H1 (cell line): ENCODE measurements at regions not wholly inside any gene's neighbourhood (a gene's known extent, or its start where the extent isn't known, plus 50 kb on each side); places are given as distances from the start of the nearest gene placed in this dataset.
A peak's percentile ranks its signal among the peaks of the same experiment; 100 is the strongest.

Experiments used
- CTCF ChIA-PET: fragments of 300-600 bp; sonication (Branson Sonifier 250); formaldehyde crosslinking; loops from one replicate; lab custom pipeline; 2021; ENCODE audit not compliant: partially characterized antibody; lab: Charles Lee
- POLR2A ChIA-PET: fragments of 300-600 bp; sonication (Branson Sonifier 250); formaldehyde crosslinking; loops from one replicate; lab custom pipeline; 2021; ENCODE audit warnings: inconsistent platforms; ENCODE audit not compliant: partially characterized antibody; lab: Charles Lee
- DNase-seq, 2 experiments: peaks; one replicate each; pipeline versions ENCODE4 v3.0.0 to v3.0.0-alpha.2; 2010 to 2022; ENCODE audit warnings: low spot score in 2 of 2, low read depth in 1 of 2, mixed read lengths in 1 of 2
- FAIRE-seq: peaks from 2 replicates; lab custom pipeline; 2011; peaks lifted over from hg19 to GRCh38; lab: Jason Lieb, UNC
- H2AFZ ChIP-seq: 2 replicates; pipeline ENCODE4 v1.8.1; 2012; ENCODE audit warnings: low read length, inconsistent platforms
- H2AK5ac ChIP-seq: 2 replicates; pipeline ENCODE4 v1.6.1; 2013; ENCODE audit warnings: low read depth, low read length
- H2BK120ac ChIP-seq: replicated peaks from 2 replicates; pipeline ENCODE3; 2013; ENCODE audit warnings: low read depth, low read length, inconsistent platforms
- H2BK12ac ChIP-seq: 2 replicates; pipeline ENCODE4 v1.6.1; 2013; ENCODE audit warnings: low read depth, low read length
- H2BK15ac ChIP-seq: 2 replicates; pipeline ENCODE4 v1.6.1; 2013; ENCODE audit warnings: low read length
- H2BK20ac ChIP-seq: 2 replicates; pipeline ENCODE4 v1.6.1; 2013; ENCODE audit warnings: low read length
- H2BK5ac ChIP-seq: 2 replicates; pipeline ENCODE4 v1.6.1; 2013; ENCODE audit warnings: low read depth, low read length
- H3K14ac ChIP-seq: 2 replicates; pipeline ENCODE4 v1.6.1; 2013; ENCODE audit warnings: inconsistent platforms; ENCODE audit not compliant: insufficient read length
- H3K18ac ChIP-seq: 2 replicates; pipeline ENCODE4 v1.6.1; 2013; ENCODE audit warnings: low read length; ENCODE audit errors: extremely low read depth
- H3K23ac ChIP-seq: 2 replicates; pipeline ENCODE4 v1.6.1; 2013; ENCODE audit warnings: inconsistent platforms; ENCODE audit not compliant: insufficient read length
- H3K23me2 ChIP-seq: 2 replicates; pipeline ENCODE4 v1.6.1; 2013; ENCODE audit warnings: low read depth, low read length
- H3K27ac ChIP-seq: 2 replicates; pipeline ENCODE4 v1.6.1; 2011; ENCODE audit warnings: low read depth, low read length, inconsistent platforms
- H3K27me3 ChIP-seq, 4 experiments: replicated peaks in 1 of 4; 1 replicate in 1 of 4; 2 replicates in 3 of 4; pipeline versions ENCODE4 v1.6.1 to v1.8.1; 2011 to 2013; ENCODE audit warnings: low read length in 3 of 4, mild to moderate bottlenecking in 3 of 4, inconsistent platforms in 2 of 4, mixed read lengths in 2 of 4, moderate library complexity in 1 of 4; ENCODE audit not compliant: control insufficient read depth in 3 of 4, insufficient read depth in 3 of 4; ENCODE audit errors: extremely low read depth in 1 of 4
- H3K36me3 ChIP-seq, 4 experiments: 2 replicates each; pipeline versions ENCODE4 v1.6.1 to v1.8.1; 2011 to 2013; ENCODE audit warnings: mild to moderate bottlenecking in 4 of 4, low read length in 3 of 4, moderate library complexity in 2 of 4, control low read depth in 1 of 4, inconsistent platforms in 1 of 4; ENCODE audit not compliant: insufficient read depth in 4 of 4, control insufficient read depth in 2 of 4
- H3K4ac ChIP-seq: replicated peaks from 2 replicates; pipeline ENCODE3; 2013; ENCODE audit warnings: low read length, low read depth, mixed read lengths, inconsistent platforms; ENCODE audit not compliant: insufficient read length
- H3K4me1 ChIP-seq, 4 experiments: replicated peaks in 1 of 4; 1 replicate in 1 of 4; 2 replicates in 3 of 4; pipeline versions ENCODE4 v1.6.1 to v1.8.1; 2011 to 2013; ENCODE audit warnings: low read length in 3 of 4, inconsistent platforms in 2 of 4, mixed read lengths in 1 of 4; ENCODE audit not compliant: insufficient read depth in 4 of 4, control insufficient read depth in 3 of 4
- H3K4me2 ChIP-seq, 2 experiments: 2 replicates each; pipeline versions ENCODE4 v1.6.1 to v1.8.1; 2011 to 2013; ENCODE audit warnings: low read depth in 2 of 2, low read length in 2 of 2, control low read depth in 1 of 2, inconsistent platforms in 1 of 2, mild to moderate bottlenecking in 1 of 2; ENCODE audit not compliant: insufficient read depth in 1 of 2
- H3K4me3 ChIP-seq, 4 experiments: fragments of 200-600, 300-600 bp in 1 of 4; sonication (generic), shearing (Covaris generic), sonication (Bioruptor Twin) in 1 of 4; 2 replicates each; pipeline versions ENCODE4 v1.5.1 to v1.8.1; 2011 to 2016; ENCODE audit warnings: low read length in 4 of 4, low read depth in 3 of 4, control low read depth in 2 of 4, inconsistent platforms in 2 of 4, mild to moderate bottlenecking in 2 of 4, mixed read lengths in 1 of 4, moderate library complexity in 1 of 4; ENCODE audit not compliant: insufficient read depth in 2 of 4; ENCODE audit errors: extremely low read depth in 1 of 4
- H3K56ac ChIP-seq: replicated peaks from 2 replicates; pipeline ENCODE3; 2013; ENCODE audit warnings: low read depth, mild to moderate bottlenecking, mixed read lengths, low read length, inconsistent platforms; ENCODE audit not compliant: insufficient read length
- H3K79me1 ChIP-seq: 2 replicates; pipeline ENCODE4 v1.6.1; 2013; ENCODE audit warnings: low read depth, low read length, control low read depth
- H3K79me2 ChIP-seq, 2 experiments: 2 replicates each; pipeline versions ENCODE4 v1.6.1 to v1.8.1; 2012 to 2013; ENCODE audit warnings: low read length in 2 of 2, mild to moderate bottlenecking in 2 of 2, inconsistent platforms in 1 of 2; ENCODE audit not compliant: insufficient read depth in 2 of 2, control insufficient read depth in 1 of 2
- H3K9ac ChIP-seq, 4 experiments: replicated peaks in 1 of 4; 1 replicate in 1 of 4; 2 replicates in 3 of 4; pipeline versions ENCODE4 v1.6.1 to v1.8.1; 2011 to 2013; ENCODE audit warnings: low read depth in 3 of 4, low read length in 3 of 4, control low read depth in 2 of 4, mild to moderate bottlenecking in 2 of 4, moderate library complexity in 2 of 4, inconsistent platforms in 1 of 4; ENCODE audit errors: extremely low read depth in 1 of 4
- H3K9me3 ChIP-seq, 2 experiments: 2 replicates each; pipeline versions ENCODE4 v1.6.1 to v1.8.1; 2012 to 2013; ENCODE audit warnings: mild to moderate bottlenecking in 2 of 2, moderate library complexity in 2 of 2, control low read depth in 1 of 2, inconsistent platforms in 1 of 2, low read depth in 1 of 2, low read length in 1 of 2, mixed read lengths in 1 of 2; ENCODE audit not compliant: insufficient read depth in 2 of 2
- H4K20me1 ChIP-seq, 2 experiments: replicated peaks in 1 of 2; 2 replicates each; pipeline versions ENCODE3 to v1.8.1; 2011 to 2013; ENCODE audit warnings: inconsistent platforms in 2 of 2, low read length in 2 of 2, mild to moderate bottlenecking in 1 of 2; ENCODE audit not compliant: insufficient read depth in 2 of 2, control insufficient read depth in 1 of 2
- H4K5ac ChIP-seq: 2 replicates; pipeline ENCODE4 v1.6.1; 2013; ENCODE audit warnings: low read length, low read depth, mixed read lengths, inconsistent platforms; ENCODE audit not compliant: insufficient read length
- H4K8ac ChIP-seq: 2 replicates; pipeline ENCODE4 v1.8.0; 2013; ENCODE audit warnings: mild to moderate bottlenecking, moderate library complexity, low read length, inconsistent platforms; ENCODE audit not compliant: insufficient read depth; ENCODE audit errors: extremely low read depth
- H4K91ac ChIP-seq: replicated peaks from 2 replicates; pipeline ENCODE3; 2013; ENCODE audit warnings: low read length, mixed read lengths, inconsistent platforms; ENCODE audit not compliant: insufficient read length
- BACH1 ChIP-seq: IDR thresholded peaks from 2 replicates; pipeline ENCODE4 v1.6.1; 2012; ENCODE audit warnings: low read length, improper control_type of control experiment
- CBX5 ChIP-seq: fragments of 300-800, 300-1000 bp; sonication (generic); IDR thresholded peaks from 2 replicates; pipeline ENCODE4 v1.7.1; 2016; ENCODE audit warnings: antibody characterized with exemption, low read length, low read depth
- CBX8 ChIP-seq: fragments of 300-800, 300-1000 bp; sonication (generic); IDR thresholded peaks from 2 replicates; pipeline ENCODE4 v1.7.1; 2016; ENCODE audit warnings: low read depth, low read length, borderline replicate concordance
- CHD2 ChIP-seq: IDR thresholded peaks from 2 replicates; pipeline ENCODE4 v1.6.1; 2012; ENCODE audit warnings: low read length, improper control_type of control experiment
- CTCF ChIP-seq, 3 experiments: IDR thresholded peaks; 1 replicate in 2 of 3; 2 replicates in 1 of 3; pipeline versions ENCODE4 v1.5.1 to v1.6.1; 2011; ENCODE audit warnings: low read length in 3 of 3, mild to moderate bottlenecking in 3 of 3, inconsistent platforms in 2 of 3, low read depth in 1 of 3, moderate library complexity in 1 of 3; ENCODE audit not compliant: insufficient read depth in 1 of 3; ENCODE audit errors: control extremely low read depth in 1 of 3
- JUND ChIP-seq: IDR thresholded peaks from 2 replicates; pipeline ENCODE4 v1.6.1; 2011; ENCODE audit warnings: mild to moderate bottlenecking, improper control_type of control experiment, low read length
- KDM1A ChIP-seq: fragments of 200-600, 300-600 bp; sonication (generic); IDR thresholded peaks from 2 replicates; pipeline ENCODE4 v1.7.1; 2016; ENCODE audit warnings: mild to moderate bottlenecking, low read length, borderline replicate concordance
- MAFK ChIP-seq: IDR thresholded peaks from 2 replicates; pipeline ENCODE4 v1.6.1; 2012; ENCODE audit warnings: low read depth, mild to moderate bottlenecking, improper control_type of control experiment, low read length
- POLR2A ChIP-seq, 2 experiments: IDR thresholded peaks; 1 replicate in 1 of 2; 2 replicates in 1 of 2; pipeline ENCODE4 v1.6.1; 2011; ENCODE audit warnings: low read depth in 2 of 2, low read length in 2 of 2, mild to moderate bottlenecking in 2 of 2; ENCODE audit errors: control extremely low read depth in 1 of 2
- RAD21 ChIP-seq, 2 experiments: IDR thresholded peaks in 1 of 2; conservative IDR thresholded peaks in 1 of 2; 2 replicates each; pipeline ENCODE4 v1.6.1; 2011; ENCODE audit warnings: low read depth in 2 of 2, low read length in 2 of 2, improper control_type of control experiment in 1 of 2, inconsistent platforms in 1 of 2, mild to moderate bottlenecking in 1 of 2, moderate library complexity in 1 of 2
- SUZ12 ChIP-seq: fragments of 200-600 bp; sonication (generic); IDR thresholded peaks from 2 replicates; pipeline ENCODE4 v1.6.1; 2012; ENCODE audit warnings: mild to moderate bottlenecking, inconsistent platforms, low read length, moderate library complexity, mixed read lengths
- TAF1 ChIP-seq: IDR thresholded peaks from 2 replicates; pipeline ENCODE4 v1.6.1; 2011; ENCODE audit warnings: mild to moderate bottlenecking, low read depth, low read length
- TAF7 ChIP-seq: optimal IDR thresholded peaks from 2 replicates; pipeline ENCODE3; 2011; ENCODE audit warnings: low read depth, mild to moderate bottlenecking, inconsistent platforms, low read length, moderate library complexity, borderline replicate concordance
- WGBS, 2 experiments: shearing (Covaris generic) in 1 of 2; methylation state at CpG; one replicate each; pipeline versions ENCODE4 v1.1.6 to v1.1.7; 2013 to 2015; ENCODE audit warnings: low lambda C conversion rate in 2 of 2, mixed read lengths in 2 of 2, inconsistent platforms in 1 of 2, low coverage in 1 of 2, missing lambda C conversion rate in 1 of 2; ENCODE audit not compliant: insufficient replicate concordance in 2 of 2, insufficient coverage in 1 of 2, insufficient read length in 1 of 2; ENCODE audit errors: extremely low coverage in 1 of 2, missing lambda C conversion rate in 1 of 2; 5-methylcytosine and 5-hydroxymethylcytosine counted together

DNA sequence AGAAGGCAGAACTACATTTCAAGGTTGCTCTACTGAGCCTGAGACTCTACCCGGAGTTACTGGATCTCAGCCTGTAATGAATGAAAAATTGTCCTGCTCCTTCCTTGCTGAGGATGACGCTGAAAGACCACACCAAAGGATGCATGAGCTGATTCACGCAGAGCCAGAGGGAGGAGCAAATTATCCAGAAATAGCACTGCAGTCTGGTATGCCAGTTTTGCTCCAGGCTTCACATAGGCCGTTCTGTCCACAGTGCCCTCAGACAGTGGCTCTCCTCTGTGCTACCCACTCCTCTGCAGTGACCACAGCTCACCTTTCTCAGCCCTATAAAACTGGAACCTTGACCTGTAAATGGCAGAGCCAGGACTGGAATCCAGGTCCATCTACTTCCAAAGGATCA lies 79.3 kb upstream of the GALNT18 start:
- 89% methylated on average over 4 of the region's 4 CpGs; no CpG with 5 or more reads in 1 of the 2 experiments for WGBS, 2 experiments
- no peak for FAIRE-seq
- POLR2A ChIA-PET: no interaction called here

More for the DNA sequence above, 79.3 kb upstream of the GALNT18 start:
- H3K4me3 ChIP-seq: no peak overlapping the region
- DNase-seq: no peak
- H3K79me1 ChIP-seq: no peaks in the 10 kb centered on the region
- no peak overlapping the region for H4K8ac ChIP-seq
- no peaks in the 10 kb centered on the region for H3K36me3 ChIP-seq
- no peak overlapping the region for H2BK120ac ChIP-seq
- H3K4me2 ChIP-seq: no peak overlapping the region
- H3K9ac ChIP-seq: no peak overlapping the region
- H3K4ac ChIP-seq: no peak overlapping the region
- H3K18ac ChIP-seq: no peak overlapping the region
- H4K5ac ChIP-seq: no peak overlapping the region
- no peaks in the 10 kb centered on the region for H3K27me3 ChIP-seq
- H2BK5ac ChIP-seq: no peak overlapping the region
- H3K23ac ChIP-seq: no peak overlapping the region
- CTCF ChIA-PET: no interaction called here
- H3K79me2 ChIP-seq: no peaks in the 10 kb centered on the region
- H2AFZ ChIP-seq: no peak overlapping the region
- no peaks in the 10 kb centered on the region for H4K20me1 ChIP-seq
- TF ChIP-seq SUZ12 (no peak), CBX5 (no peak), JUND (no peak), TAF1 (no peak), CBX8 (no peak), KDM1A (no peak), TAF7 (no peak), MAFK (no peak), CTCF (IDR thresholded peaks at IDR 0.05; ENCODE audit: control extremely low read depth in 1 of 3, insufficient read depth in 1 of 3, low read depth in 1 of 3, low read length in 3 of 3) (no peak), RAD21 (IDR thresholded peaks at IDR 0.05 in 1 of 2, conservative IDR thresholded peaks at IDR 0.05 in 1 of 2; ENCODE audit: low read depth in 2 of 2, low read length in 2 of 2) (no peak), POLR2A (IDR thresholded peaks at IDR 0.05; ENCODE audit: control extremely low read depth in 1 of 2, low read depth in 2 of 2, low read length in 2 of 2) (no peak), CHD2 (no peak), BACH1 (no peak)
- H2BK12ac ChIP-seq: no peak overlapping the region
- peaks cover 0 to 2% (median 0%) of the 10 kb centered on the region in 4 experiments; a peak in 1 of 7 replicates for H3K4me1 ChIP-seq
- no peak overlapping the region for H3K56ac ChIP-seq
- no peak overlapping the region for H2BK20ac ChIP-seq
- H2BK15ac ChIP-seq: 0 out of 2 replicates have a peak overlapping the region, but pooled peaks have one; percentile 46
- H3K14ac ChIP-seq: no peak overlapping the region
- no peak overlapping the region for H4K91ac ChIP-seq
- H3K27ac ChIP-seq: no peak overlapping the region
- H2AK5ac ChIP-seq: no peak overlapping the region
- no peaks in the 10 kb centered on the region for H3K23me2 ChIP-seq
- H3K9me3 ChIP-seq: no peaks in the 10 kb centered on the region
